ENCODE measurements at regions not wholly inside any gene's neighbourhood (a gene's known extent, or its start where the extent isn't known, plus 50 kb on each side); places are given as distances from the start of the nearest gene placed in this dataset.

GRCh38 chr10:104576611-104577010 is 64.5 kb upstream of the SORCS3 start:
- POLR2A ChIA-PET, result no interaction called here
- TF ChIP-seq HDGF (IDR thresholded peaks at IDR 0.05; ENCODE audit: borderline replicate concordance), result no peak
- no peak for TF ChIP-seq ELF4 (IDR thresholded peaks at IDR 0.05)
- TF ChIP-seq ARNT (IDR thresholded peaks at IDR 0.05), result no peak
- no peak for TF ChIP-seq L3MBTL2 (conservative IDR thresholded peaks at IDR 0.05)
- TF ChIP-seq TARDBP (IDR thresholded peaks at IDR 0.05), result no peak
- TF ChIP-seq LEF1 (IDR thresholded peaks at IDR 0.05; ENCODE audit: borderline replicate concordance), result no peak
- TF ChIP-seq SUZ12 (IDR thresholded peaks at IDR 0.05), result no peak
- no peak for TF ChIP-seq FOXK2 (IDR thresholded peaks at IDR 0.05)
- no peak for TF ChIP-seq CTBP1 (IDR thresholded peaks at IDR 0.05; ENCODE audit: borderline replicate concordance)
- no peak for TF ChIP-seq ZNF384 (IDR thresholded peaks at IDR 0.05)
- no peak for DNase-seq (ENCODE audit: extremely low spot score)
- CTCF ChIA-PET, result no interaction called here

GRCh38 chr10:104577163-104577562 is 63.9 kb upstream of the SORCS3 start:
- ChIA-PET CTCF (no interaction called here), POLR2A (no interaction called here)
- no peak for DNase-seq (ENCODE audit: extremely low spot score)
- no peak for TF ChIP-seq SUZ12 (IDR thresholded peaks at IDR 0.05)

- DNase-seq (ENCODE audit: extremely low spot score), result no peak
These were observed 63.1 kb upstream of the SORCS3 start for GRCh38 chr10:104577861-104578521.

GRCh38 chr10:104578671-104579070 is 62.4 kb upstream of the SORCS3 start:
- no peak for DNase-seq (ENCODE audit: extremely low spot score)
- no peak for TF ChIP-seq ARNT (IDR thresholded peaks at IDR 0.05)
- TF ChIP-seq PKNOX1 (IDR thresholded peaks at IDR 0.05), result no peak
- TF ChIP-seq ZNF384 (IDR thresholded peaks at IDR 0.05), result no peak
- no peak for TF ChIP-seq FOXK2 (IDR thresholded peaks at IDR 0.05)
- no peak for TF ChIP-seq HDGF (IDR thresholded peaks at IDR 0.05; ENCODE audit: borderline replicate concordance)
- TF ChIP-seq NFRKB (IDR thresholded peaks at IDR 0.05), result no peak
- no peak for TF ChIP-seq LEF1 (IDR thresholded peaks at IDR 0.05; ENCODE audit: borderline replicate concordance)
- CTCF ChIA-PET, result interaction anchor here (0.6 kb wide), 1 partner anchor 46 kb away, joined by 4 read pairs; no protein-coding TSS in a partner anchor
- POLR2A ChIA-PET, result no interaction called here

More at GRCh38 chr10:104577861-104578521, 63.1 kb upstream of the SORCS3 start:
- ChIA-PET CTCF (no interaction called here), POLR2A (no interaction called here)
- TF ChIP-seq ZNF384 (IDR thresholded peaks at IDR 0.05) (no peak), SUZ12 (IDR thresholded peaks at IDR 0.05) (no peak), BHLHE40 (IDR thresholded peaks at IDR 0.05; ENCODE audit: borderline replicate concordance) (no peak), CTBP1 (IDR thresholded peaks at IDR 0.05; ENCODE audit: borderline replicate concordance) (no peak), HDGF (IDR thresholded peaks at IDR 0.05; ENCODE audit: borderline replicate concordance) (no peak), PKNOX1 (IDR thresholded peaks at IDR 0.05) (no peak), LEF1 (IDR thresholded peaks at IDR 0.05; ENCODE audit: borderline replicate concordance) (no peak), FOXA1 (IDR thresholded peaks at IDR 0.05) (no peak), SP1 (IDR thresholded peaks at IDR 0.05) (no peak)

- ChIA-PET CTCF (interaction anchor here (0.6 kb wide), 2 partner anchors 18 to 46 kb away, joined by 4 read pairs; no protein-coding TSS in a partner anchor), POLR2A (no interaction called here)
- DNase-seq (ENCODE audit: extremely low spot score), result no peak
- TF ChIP-seq ELF4 (IDR thresholded peaks at IDR 0.05), result no peak
- TF ChIP-seq ZNF384 (IDR thresholded peaks at IDR 0.05), result no peak
- TF ChIP-seq FOXM1 (IDR thresholded peaks at IDR 0.05; ENCODE audit: borderline replicate concordance), result no peak
- TF ChIP-seq LEF1 (IDR thresholded peaks at IDR 0.05; ENCODE audit: borderline replicate concordance), result no peak
These were observed 62.0 kb upstream of the SORCS3 start for GRCh38 chr10:104579136-104579535.

- ChIA-PET POLR2A (no interaction called here), CTCF (no interaction called here)
- DNase-seq (ENCODE audit: extremely low spot score), result no peak
- TF ChIP-seq NFRKB (IDR thresholded peaks at IDR 0.05) (no peak), BHLHE40 (IDR thresholded peaks at IDR 0.05; ENCODE audit: borderline replicate concordance) (no peak), SP1 (IDR thresholded peaks at IDR 0.05) (no peak), L3MBTL2 (conservative IDR thresholded peaks at IDR 0.05) (no peak), HDGF (IDR thresholded peaks at IDR 0.05; ENCODE audit: borderline replicate concordance) (no peak), ZNF384 (IDR thresholded peaks at IDR 0.05) (no peak), TARDBP (IDR thresholded peaks at IDR 0.05) (no peak), ELF4 (IDR thresholded peaks at IDR 0.05) (no peak), CTBP1 (IDR thresholded peaks at IDR 0.05; ENCODE audit: borderline replicate concordance) (no peak), LEF1 (IDR thresholded peaks at IDR 0.05; ENCODE audit: borderline replicate concordance) (no peak), FOXM1 (IDR thresholded peaks at IDR 0.05; ENCODE audit: borderline replicate concordance) (no peak), PKNOX1 (IDR thresholded peaks at IDR 0.05) (no peak), ARNT (IDR thresholded peaks at IDR 0.05) (no peak), SUZ12 (IDR thresholded peaks at IDR 0.05) (no peak), FOXA1 (IDR thresholded peaks at IDR 0.05) (no peak), FOXK2 (IDR thresholded peaks at IDR 0.05) (no peak)
These were observed 60.8 kb upstream of the SORCS3 start for GRCh38 chr10:104580321-104580720.

All from HEK293T (cell line).